IMR-90 (cell line): ENCODE measurements at regions not wholly inside any gene's neighbourhood (a gene's known extent, or its start where the extent isn't known, plus 50 kb on each side); places are given as distances from the start of the nearest gene placed in this dataset.

Experiments used
- BHLHE40 ChIP-seq: fragments of 150-350 bp; IDR thresholded peaks from 2 replicates; pipeline ENCODE4 v1.6.1; 2016; ENCODE audit warnings: mild to moderate bottlenecking, low read depth, low read length
- CEBPB ChIP-seq: IDR thresholded peaks from 2 replicates; pipeline ENCODE4 v1.6.1; 2012; ENCODE audit warnings: low read depth, low read length, improper control_type of control experiment
- CHD1 ChIP-seq: IDR thresholded peaks from 2 replicates; pipeline ENCODE4 v1.6.1; 2012; ENCODE audit warnings: low read depth, low read length, improper control_type of control experiment
- CTCF ChIP-seq: conservative IDR thresholded peaks from 2 replicates; pipeline ENCODE4 v1.5.1; 2012; ENCODE audit warnings: mild to moderate bottlenecking, low read depth, low read length, improper control_type of control experiment
- ELK1 ChIP-seq: fragments of 150-350 bp; IDR thresholded peaks from 2 replicates; pipeline ENCODE4 v1.6.1; 2016; ENCODE audit warnings: low read depth, mild to moderate bottlenecking, low read length, moderate library complexity, borderline replicate concordance
- MAFK ChIP-seq: IDR thresholded peaks from 2 replicates; pipeline ENCODE4 v1.6.1; 2012; ENCODE audit warnings: low read depth, low read length, improper control_type of control experiment
- NFE2L2 ChIP-seq: fragments of 150-350 bp; IDR thresholded peaks from 2 replicates; pipeline ENCODE4 v1.6.1; 2016; ENCODE audit warnings: low read depth, mild to moderate bottlenecking, low read length
- POLR2A ChIP-seq: IDR thresholded peaks from 2 replicates; pipeline ENCODE4 v1.6.1; 2012; ENCODE audit warnings: mild to moderate bottlenecking, low read depth, low read length
- RAD21 ChIP-seq: IDR thresholded peaks from 2 replicates; pipeline ENCODE4 v1.6.1; 2012; ENCODE audit warnings: low read length, improper control_type of control experiment
- RFX5 ChIP-seq: IDR thresholded peaks from 2 replicates; pipeline ENCODE4 v1.8.0; 2012; ENCODE audit warnings: low read depth, mild to moderate bottlenecking, low read length, moderate library complexity
- SMC3 ChIP-seq: fragments of 150-350 bp; IDR thresholded peaks from 2 replicates; pipeline ENCODE4 v1.6.1; 2016; ENCODE audit warnings: low read depth, mild to moderate bottlenecking, antibody characterized with exemption, low read length, moderate library complexity
- USF2 ChIP-seq: fragments of 150-350 bp; IDR thresholded peaks from 2 replicates; pipeline ENCODE4 v1.6.1; 2017; ENCODE audit warnings: mild to moderate bottlenecking, antibody characterized with exemption, low read length, low read depth

GRCh38 chr16:52633230-52633629, 86.3 kb upstream of the TOX3 start:
- TF ChIP-seq CTCF (no peak), RFX5 (no peak), MAFK (no peak), ELK1 (no peak), SMC3 (no peak), CHD1 (no peak), USF2 (no peak), POLR2A (no peak), CEBPB (no peak), NFE2L2 (no peak), RAD21 (no peak), BHLHE40 (no peak)
